Ascending aorta (tissue), 2 donors: ENCODE measurements at regions not wholly inside any gene's neighbourhood (a gene's known extent, or its start where the extent isn't known, plus 50 kb on each side); places are given as distances from the start of the nearest gene placed in this dataset.

Experiments
- DNase-seq, 2 donors: peaks; one replicate each; pipeline ENCODE4 v3.0.0-alpha.2; 2019; ENCODE audit warnings: low spot score in 2 of 2
- H3K27ac ChIP-seq, 2 donors: fragments of 200-600 bp; sonication (generic); one replicate each; pipeline ENCODE4 v1.5.1; 2016 to 2017; ENCODE audit warnings: mild to moderate bottlenecking in 1 of 2
- H3K27me3 ChIP-seq: fragments of 200-600 bp; sonication (generic); one replicate; pipeline ENCODE4 v1.5.1; 2017
- H3K36me3 ChIP-seq, 2 donors: fragments of 200-600 bp; sonication (generic); one replicate each; pipeline ENCODE4 v1.5.1; 2016
- H3K4me1 ChIP-seq, 2 donors: fragments of 200-600 bp; sonication (generic); one replicate each; pipeline ENCODE4 v1.5.1; 2016 to 2017; ENCODE audit warnings: mild to moderate bottlenecking in 1 of 2
- H3K4me3 ChIP-seq, 2 donors: fragments of 200-600 bp; sonication (generic); one replicate each; pipeline ENCODE4 v1.5.1; 2016 to 2017; ENCODE audit warnings: mild to moderate bottlenecking in 1 of 2
- H3K9me3 ChIP-seq, 2 donors: fragments of 200-600 bp; sonication (generic); one replicate each; pipeline ENCODE4 v1.5.1; 2016
- intact Hi-C: fragments of 100-400 bp; cut with DNase I; formaldehyde crosslinking; loops from one replicate; pipeline ENCODE4 v1.15.1; 2023
- TF ChIP-seq, protein P1 (sequence below), 3 experiments: fragments of 200-600 bp in 2 of 3; fragments of 450-650 bp in 1 of 3; sonication (generic) in 2 of 3; IDR thresholded peaks; one replicate each; pipeline ENCODE4 v1.5.1; 2016 to 2019; ENCODE audit warnings: antibody characterized with exemption in 3 of 3, mild to moderate bottlenecking in 1 of 3, moderate library complexity in 1 of 3

DNA sequence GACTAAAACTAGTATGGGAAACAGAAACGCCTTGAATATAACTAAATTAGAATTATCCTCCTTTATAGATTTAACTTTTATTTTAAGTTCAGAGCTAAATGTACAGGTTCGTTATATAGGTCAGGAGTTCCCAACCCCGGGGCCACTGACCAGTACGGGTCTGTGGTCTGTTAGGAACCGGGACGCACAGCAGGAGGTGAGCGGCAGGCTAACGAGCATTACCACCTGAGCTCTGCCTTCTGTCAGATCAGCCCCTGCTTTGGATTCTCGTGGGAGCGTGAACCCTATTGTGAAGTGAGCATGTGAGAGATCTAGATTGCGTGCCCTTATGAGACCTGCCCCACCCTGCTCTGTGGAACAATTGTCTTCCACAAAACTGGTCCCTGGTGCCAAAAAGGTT is 51.0 kb downstream of the FAT4 start:
- Histone ChIP-seq H3K27ac (no peak overlapping the region), H3K36me3 (no peaks in the 10 kb centered on the region), H3K4me3 (no peak overlapping the region), H3K9me3 (no peaks in the 10 kb centered on the region), H3K27me3 (no peaks in the 10 kb centered on the region), H3K4me1 (peaks cover 0 to 11% of the 10 kb centered on the region in 2 donors)
- no peak for DNase-seq
- intact Hi-C loops: loop anchor here (5.0 kb wide), 1 partner anchor 653 kb away; the partner anchor contains the start of gene ANKRD50
- TF ChIP-seq, protein P1, sequence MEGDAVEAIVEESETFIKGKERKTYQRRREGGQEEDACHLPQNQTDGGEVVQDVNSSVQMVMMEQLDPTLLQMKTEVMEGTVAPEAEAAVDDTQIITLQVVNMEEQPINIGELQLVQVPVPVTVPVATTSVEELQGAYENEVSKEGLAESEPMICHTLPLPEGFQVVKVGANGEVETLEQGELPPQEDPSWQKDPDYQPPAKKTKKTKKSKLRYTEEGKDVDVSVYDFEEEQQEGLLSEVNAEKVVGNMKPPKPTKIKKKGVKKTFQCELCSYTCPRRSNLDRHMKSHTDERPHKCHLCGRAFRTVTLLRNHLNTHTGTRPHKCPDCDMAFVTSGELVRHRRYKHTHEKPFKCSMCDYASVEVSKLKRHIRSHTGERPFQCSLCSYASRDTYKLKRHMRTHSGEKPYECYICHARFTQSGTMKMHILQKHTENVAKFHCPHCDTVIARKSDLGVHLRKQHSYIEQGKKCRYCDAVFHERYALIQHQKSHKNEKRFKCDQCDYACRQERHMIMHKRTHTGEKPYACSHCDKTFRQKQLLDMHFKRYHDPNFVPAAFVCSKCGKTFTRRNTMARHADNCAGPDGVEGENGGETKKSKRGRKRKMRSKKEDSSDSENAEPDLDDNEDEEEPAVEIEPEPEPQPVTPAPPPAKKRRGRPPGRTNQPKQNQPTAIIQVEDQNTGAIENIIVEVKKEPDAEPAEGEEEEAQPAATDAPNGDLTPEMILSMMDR (IDR thresholded peaks at IDR 0.05): no peak

DNA sequence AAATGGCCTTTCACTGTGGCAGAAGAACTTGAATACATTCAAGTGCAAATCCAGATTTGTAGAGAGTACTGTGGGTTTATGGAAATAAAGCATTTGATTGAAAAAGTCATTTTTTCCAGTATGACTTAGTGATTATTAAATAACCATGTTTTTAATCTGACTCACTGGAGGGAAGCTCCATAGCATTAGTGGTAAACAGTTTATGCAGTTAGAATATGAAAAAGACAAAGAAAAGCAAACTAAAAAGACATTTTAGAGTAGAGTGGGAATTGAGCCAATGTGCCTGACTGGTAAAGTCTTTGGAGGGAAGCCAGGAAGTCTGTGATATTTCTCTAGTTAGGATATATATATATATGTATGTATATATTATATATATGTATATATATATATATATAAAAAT is 53.4 kb downstream of the FAT4 start:
- H3K27me3 ChIP-seq: no peaks in the 10 kb centered on the region
- peak overlapping the region in 1 of 2 donors; percentile 53 for H3K4me3 ChIP-seq
- no peaks in the 10 kb centered on the region for H3K9me3 ChIP-seq
- H3K4me1 ChIP-seq: peaks cover 0 to 11% of the 10 kb centered on the region in 2 donors
- no peaks in the 10 kb centered on the region for H3K36me3 ChIP-seq
- peak overlapping the region; percentile 55 to 65 for H3K27ac ChIP-seq
- no peak for DNase-seq
- intact Hi-C loops: loop anchor here (2.0 to 5.0 kb wide), 3 partner anchors 21 to 656 kb away; partner anchors contain the start of gene ANKRD50
- TF ChIP-seq, protein P1 (IDR thresholded peaks at IDR 0.05): no peak

DNA sequence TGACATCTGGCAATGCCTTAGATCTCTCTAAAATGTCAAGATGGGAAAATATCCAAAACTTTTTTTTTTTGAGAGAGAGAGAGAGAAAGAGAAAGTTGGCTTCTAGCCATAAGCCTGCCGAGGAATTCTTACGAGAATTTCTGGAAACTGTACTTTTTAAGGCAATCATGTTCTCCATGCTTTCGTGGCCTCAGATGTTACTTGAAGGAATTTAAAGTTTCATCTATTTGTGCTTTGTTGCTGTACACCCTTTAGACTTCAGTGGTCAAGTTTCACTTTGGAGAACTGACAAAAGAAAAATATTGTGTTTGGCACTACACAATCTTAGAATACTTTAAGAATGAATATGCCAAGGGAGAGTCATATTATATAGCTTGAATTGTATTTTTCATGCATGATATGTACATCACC is 53.9 kb downstream of the FAT4 start:
- peaks cover 0 to 11% of the 10 kb centered on the region in 2 donors for H3K4me1 ChIP-seq
- no peaks in the 10 kb centered on the region for H3K36me3 ChIP-seq
- H3K27ac ChIP-seq: peak overlapping the region; percentile 55 to 65
- no peaks in the 10 kb centered on the region for H3K9me3 ChIP-seq
- no peaks in the 10 kb centered on the region for H3K27me3 ChIP-seq
- intact Hi-C loops: loop anchor here (2.0 to 5.0 kb wide), 3 partner anchors 20 to 656 kb away; partner anchors contain the start of gene ANKRD50
- peak overlapping the region; percentile 49 to 53 for H3K4me3 ChIP-seq
- TF ChIP-seq, protein P1 (IDR thresholded peaks at IDR 0.05): no peak
- DNase-seq: no peak

DNA sequence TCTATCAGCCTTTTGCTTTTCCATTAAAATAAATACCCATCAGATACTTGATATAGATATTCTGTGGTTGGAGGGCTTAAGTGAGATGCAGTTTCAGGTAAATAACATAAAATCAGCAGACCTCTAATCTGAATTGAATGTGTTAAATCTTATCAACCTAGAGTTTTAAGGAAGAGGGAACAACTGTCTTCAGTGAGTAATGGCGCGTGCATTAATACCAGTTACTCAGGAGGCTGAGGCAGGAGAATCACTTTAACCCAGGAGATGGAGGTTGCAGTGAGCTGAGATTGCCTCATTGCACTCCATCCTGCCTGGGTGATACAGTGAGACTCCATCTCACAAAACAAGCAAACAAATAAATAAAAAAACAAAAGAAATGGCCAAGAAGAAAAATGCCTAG is 54.3 kb downstream of the FAT4 start:
- intact Hi-C loops: loop anchor here (2.0 to 5.0 kb wide), 3 partner anchors 20 to 657 kb away; partner anchors contain the start of gene ANKRD50
- Histone ChIP-seq H3K36me3 (no peaks in the 10 kb centered on the region), H3K9me3 (no peaks in the 10 kb centered on the region), H3K4me3 (peak overlapping the region; percentile 49 to 53), H3K27me3 (no peaks in the 10 kb centered on the region), H3K27ac (peak overlapping the region; percentile 42 to 65), H3K4me1 (peaks cover 0 to 11% of the 10 kb centered on the region in 2 donors)
- DNase-seq: no peak
- TF ChIP-seq, protein P1 (IDR thresholded peaks at IDR 0.05): no peak

DNA sequence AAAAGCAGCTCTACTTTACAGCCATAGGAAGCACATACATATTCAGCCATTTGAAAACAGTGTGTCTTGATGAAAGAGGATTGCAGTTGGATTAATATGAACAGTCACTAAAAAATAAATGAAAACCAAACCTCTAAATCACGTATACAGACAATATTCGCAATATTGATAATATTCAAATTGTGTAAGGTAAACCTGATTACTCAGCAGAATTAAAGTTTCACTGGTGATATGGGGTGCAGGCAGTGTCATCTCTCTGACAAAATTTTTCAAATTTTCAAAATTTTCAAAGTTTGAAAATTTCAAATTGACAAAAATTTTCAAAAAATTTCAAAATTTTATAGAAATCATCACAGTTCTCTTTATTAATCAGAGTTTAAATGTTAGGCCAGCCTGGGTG is 55.7 kb downstream of the FAT4 start:
- intact Hi-C loops: no loop called here
- Histone ChIP-seq H3K27ac (peak overlapping the region in 1 of 2 donors; percentile 42), H3K4me3 (no peak overlapping the region), H3K27me3 (no peaks in the 10 kb centered on the region), H3K4me1 (peaks cover 0 to 11% of the 10 kb centered on the region in 2 donors), H3K36me3 (no peaks in the 10 kb centered on the region), H3K9me3 (no peaks in the 10 kb centered on the region)
- DNase-seq: no peak
- TF ChIP-seq, protein P1 (IDR thresholded peaks at IDR 0.05): no peak

DNA sequence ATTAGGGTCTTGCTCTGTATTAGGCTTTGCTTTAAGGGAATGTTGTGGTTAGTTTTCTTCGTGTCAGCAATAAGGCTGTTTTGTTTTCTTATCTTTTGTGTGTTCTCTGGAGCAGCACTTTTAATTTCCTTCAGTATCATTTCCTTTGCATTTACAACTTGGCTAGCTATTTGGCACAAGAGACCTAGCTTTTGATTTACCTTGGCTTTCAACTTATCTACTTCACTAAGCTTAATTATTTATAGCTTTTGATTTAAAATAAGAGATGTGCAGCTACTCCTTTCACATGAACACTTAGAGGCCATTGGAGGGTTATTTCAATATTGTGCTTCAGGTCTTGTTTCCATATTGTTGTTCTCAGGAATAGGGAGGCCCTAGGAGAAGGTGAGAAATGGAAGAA is 68.2 kb downstream of the FAT4 start:
- intact Hi-C loops: no loop called here
- TF ChIP-seq, protein P1 (IDR thresholded peaks at IDR 0.05): no peak
- Histone ChIP-seq H3K9me3 (no peaks in the 10 kb centered on the region), H3K4me1 (peaks cover 1 to 9% of the 10 kb centered on the region in 2 donors), H3K36me3 (no peaks in the 10 kb centered on the region), H3K4me3 (no peak overlapping the region), H3K27me3 (no peaks in the 10 kb centered on the region), H3K27ac (peak overlapping the region; percentile 35 to 51)
- DNase-seq: no peak
